Common myeloid progenitor, CD34-positive (primary cell): ENCODE measurements at regions not wholly inside any gene's neighbourhood (a gene's known extent, or its start where the extent isn't known, plus 50 kb on each side); places are given as distances from the start of the nearest gene placed in this dataset.

Experiments
- CTCF ChIA-PET: fragments of 350-600 bp; sonication (Branson Sonifier 250); formaldehyde crosslinking; loops from one replicate; lab custom pipeline; 2021; ENCODE audit warnings: antibody characterized with exemption; lab: Charles Lee
- POLR2A ChIA-PET: fragments of 350-600 bp; sonication (Branson Sonifier 250); formaldehyde crosslinking; loops from one replicate; lab custom pipeline; 2021; ENCODE audit warnings: antibody characterized with exemption; lab: Charles Lee
- DNase-seq, 3 donors: peaks; one replicate each; pipeline versions ENCODE4 v3.0.0 to v3.0.0-alpha.2; 2013
- H3K27ac ChIP-seq, 2 experiments: 1 replicate in 1 of 2; 2 replicates in 1 of 2; pipeline ENCODE4 v1.7.0; 2013; ENCODE audit warnings: inconsistent platforms in 2 of 2, low read length in 2 of 2, mild to moderate bottlenecking in 2 of 2, low read depth in 1 of 2, moderate library complexity in 1 of 2; ENCODE audit not compliant: severe bottlenecking in 2 of 2, insufficient read depth in 1 of 2, poor library complexity in 1 of 2
- H3K27me3 ChIP-seq, 5 experiments: replicated peaks in 2 of 5; 1 replicate in 3 of 5; 2 replicates in 2 of 5; pipeline versions ENCODE4 v1.6.1 to v1.7.0; 2013; ENCODE audit warnings: low read length in 4 of 5, mild to moderate bottlenecking in 2 of 5, moderate library complexity in 2 of 5, inconsistent platforms in 1 of 5; ENCODE audit not compliant: insufficient read depth in 5 of 5, control insufficient read depth in 4 of 5
- H3K36me3 ChIP-seq, 4 experiments: 1 replicate in 2 of 4; 2 replicates in 2 of 4; pipeline versions ENCODE4 v1.6.1 to v1.7.0; 2013; ENCODE audit warnings: low read length in 3 of 4, control low read depth in 1 of 4, mild to moderate bottlenecking in 1 of 4; ENCODE audit not compliant: control insufficient read depth in 4 of 4, insufficient read depth in 4 of 4
- H3K4me1 ChIP-seq, 4 experiments: 1 replicate in 3 of 4; 2 replicates in 1 of 4; pipeline versions ENCODE4 v1.6.1 to v1.7.1; 2013; ENCODE audit warnings: low read length in 3 of 4, mild to moderate bottlenecking in 3 of 4, control low read depth in 1 of 4, inconsistent platforms in 1 of 4, moderate library complexity in 1 of 4; ENCODE audit not compliant: control insufficient read depth in 4 of 4, insufficient read depth in 4 of 4; ENCODE audit errors: control extremely low read depth in 1 of 4
- H3K4me3 ChIP-seq, 7 experiments: 1 replicate in 4 of 7; 2 replicates in 3 of 7; pipeline versions ENCODE4 v1.5.1 to v1.7.0; 2013; ENCODE audit warnings: mild to moderate bottlenecking in 7 of 7, low read length in 6 of 7, moderate library complexity in 6 of 7, inconsistent platforms in 2 of 7, low read depth in 2 of 7, control low read depth in 1 of 7; ENCODE audit not compliant: insufficient read depth in 4 of 7, control insufficient read depth in 1 of 7; ENCODE audit errors: extremely low read depth in 1 of 7
- H3K9me3 ChIP-seq, 5 experiments: 1 replicate in 4 of 5; 2 replicates in 1 of 5; pipeline versions ENCODE4 v1.6.1 to v1.7.1; 2013; ENCODE audit warnings: low read length in 4 of 5, mild to moderate bottlenecking in 2 of 5, inconsistent platforms in 1 of 5, low read depth in 1 of 5, moderate library complexity in 1 of 5; ENCODE audit not compliant: control insufficient read depth in 4 of 5, insufficient read depth in 2 of 5; ENCODE audit errors: control extremely low read depth in 1 of 5
- WGBS: methylation state at CpG from one replicate; pipeline ENCODE4 v1.1.5; 2013; ENCODE audit not compliant: insufficient coverage; 5-methylcytosine and 5-hydroxymethylcytosine counted together

- 96% methylated on average over 22 of the region's 29 CpGs for WGBS
- no peaks in the 10 kb centered on the region for H3K27me3 ChIP-seq
Measured at GRCh38 chrX:26873736-26874135, 589.4 kb downstream of the PPP4R3C start.

GRCh38 chrX:26871967-26872366 is 591.2 kb downstream of the PPP4R3C start:
- POLR2A ChIA-PET: no interaction called here
- Histone ChIP-seq H3K4me3 (no peak overlapping the region), H3K4me1 (no peaks in the 10 kb centered on the region), H3K36me3 (no peaks in the 10 kb centered on the region), H3K27ac (no peak overlapping the region), H3K9me3 (no peaks in the 10 kb centered on the region), H3K27me3 (no peaks in the 10 kb centered on the region)
- no CpG with 5 or more reads among the region's 1 CpG for WGBS
- no peak for DNase-seq
- CTCF ChIA-PET: no interaction called here

More at GRCh38 chrX:26873736-26874135, 589.4 kb downstream of the PPP4R3C start:
- Histone ChIP-seq H3K4me3 (no peak overlapping the region), H3K36me3 (no peaks in the 10 kb centered on the region), H3K4me1 (no peaks in the 10 kb centered on the region), H3K9me3 (no peaks in the 10 kb centered on the region), H3K27ac (no peak overlapping the region)
- ChIA-PET CTCF (no interaction called here), POLR2A (no interaction called here)
- no peak for DNase-seq

GRCh38 chrX:26851981-26852380 is 611.2 kb downstream of the PPP4R3C start:
- no peak overlapping the region for H3K27ac ChIP-seq
- no peaks in the 10 kb centered on the region for H3K9me3 ChIP-seq
- WGBS: no CpG with 5 or more reads among the region's 1 CpG

GRCh38 chrX:26848511-26848910 is 614.6 kb downstream of the PPP4R3C start:
- Histone ChIP-seq H3K9me3 (no peaks in the 10 kb centered on the region), H3K27me3 (no peaks in the 10 kb centered on the region), H3K4me3 (no peak overlapping the region), H3K4me1 (no peaks in the 10 kb centered on the region), H3K36me3 (no peaks in the 10 kb centered on the region), H3K27ac (no peak overlapping the region)
- no peak for DNase-seq
- CTCF ChIA-PET: no interaction called here
- POLR2A ChIA-PET: no interaction called here
- WGBS: no CpG with 5 or more reads among the region's 2 CpGs

More at GRCh38 chrX:26851981-26852380, 611.2 kb downstream of the PPP4R3C start:
- H3K4me3 ChIP-seq: no peak overlapping the region
- no peaks in the 10 kb centered on the region for H3K4me1 ChIP-seq
- POLR2A ChIA-PET: no interaction called here
- no peak for DNase-seq
- CTCF ChIA-PET: no interaction called here
- no peaks in the 10 kb centered on the region for H3K27me3 ChIP-seq
- no peaks in the 10 kb centered on the region for H3K36me3 ChIP-seq

- Histone ChIP-seq H3K27me3 (no peaks in the 10 kb centered on the region), H3K36me3 (no peaks in the 10 kb centered on the region), H3K4me1 (no peaks in the 10 kb centered on the region), H3K9me3 (no peaks in the 10 kb centered on the region), H3K27ac (no peak overlapping the region), H3K4me3 (no peak overlapping the region)
- DNase-seq: no peak
- ChIA-PET POLR2A (no interaction called here), CTCF (no interaction called here)
- 78% methylated on average over 2 of the region's 2 CpGs for WGBS
Measured at GRCh38 chrX:26845056-26845455, 618.1 kb downstream of the PPP4R3C start.

- Histone ChIP-seq H3K9me3 (no peaks in the 10 kb centered on the region), H3K27ac (no peak overlapping the region), H3K27me3 (no peaks in the 10 kb centered on the region), H3K4me3 (no peak overlapping the region), H3K4me1 (no peaks in the 10 kb centered on the region), H3K36me3 (no peaks in the 10 kb centered on the region)
- DNase-seq: no peak
- ChIA-PET POLR2A (no interaction called here), CTCF (no interaction called here)
- 33% methylated on average over 1 of the region's 1 CpG for WGBS
Measured at GRCh38 chrX:26822448-26822847, 606.5 kb downstream of the MAGEB5 start.

- Histone ChIP-seq H3K4me1 (no peaks in the 10 kb centered on the region), H3K9me3 (no peaks in the 10 kb centered on the region), H3K27me3 (peaks cover 0 to 2% (median 0%) of the 10 kb centered on the region in 5 experiments), H3K27ac (no peak overlapping the region), H3K4me3 (no peak overlapping the region), H3K36me3 (no peaks in the 10 kb centered on the region)
- no peak for DNase-seq
- ChIA-PET POLR2A (no interaction called here), CTCF (no interaction called here)
Measured at GRCh38 chrX:26789751-26790150, 573.8 kb downstream of the MAGEB5 start.
